NCI-H510A (cell line): ENCODE measurements at regions not wholly inside any gene's neighbourhood (a gene's known extent, or its start where the extent isn't known, plus 50 kb on each side); places are given as distances from the start of the nearest gene placed in this dataset.

Source experiments
- DNase-seq: peaks from one replicate; lab custom pipeline; 2025; lab: John Stamatoyannopoulos, UW

DNA sequence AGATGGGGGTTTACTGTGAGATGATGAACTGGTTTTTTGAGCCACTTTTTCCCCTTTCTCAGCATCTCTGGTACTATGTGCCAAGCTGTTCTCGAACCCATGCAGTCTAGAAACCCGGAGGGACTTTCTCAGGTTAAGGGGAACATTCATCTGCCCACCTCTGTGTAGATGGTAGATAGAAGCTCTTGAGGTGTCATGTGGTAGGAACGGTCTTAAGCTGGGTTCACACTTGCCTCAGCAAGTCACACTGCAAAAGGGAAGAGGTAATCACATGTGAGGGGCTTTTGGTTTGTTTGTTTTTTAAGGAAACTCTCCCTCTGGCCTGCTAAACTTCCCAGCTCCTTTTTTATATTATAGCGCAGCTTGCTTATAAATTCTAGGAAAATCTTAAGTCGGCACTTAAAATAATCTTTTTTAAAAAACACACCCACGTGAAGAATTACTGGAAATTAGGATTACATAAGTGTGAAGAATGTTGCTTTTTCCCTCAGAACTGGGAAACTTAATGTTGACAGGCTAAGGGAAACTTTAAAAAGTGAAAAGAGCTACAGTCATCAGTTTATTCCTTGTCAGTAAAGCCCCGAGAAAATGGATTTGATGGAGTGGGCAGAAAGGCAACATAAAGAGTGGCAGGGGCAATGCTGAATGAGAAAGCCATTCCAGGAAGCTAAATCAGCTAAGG, 430.3 kb downstream of the ARHGEF28 start:
- no peak for DNase-seq

DNA sequence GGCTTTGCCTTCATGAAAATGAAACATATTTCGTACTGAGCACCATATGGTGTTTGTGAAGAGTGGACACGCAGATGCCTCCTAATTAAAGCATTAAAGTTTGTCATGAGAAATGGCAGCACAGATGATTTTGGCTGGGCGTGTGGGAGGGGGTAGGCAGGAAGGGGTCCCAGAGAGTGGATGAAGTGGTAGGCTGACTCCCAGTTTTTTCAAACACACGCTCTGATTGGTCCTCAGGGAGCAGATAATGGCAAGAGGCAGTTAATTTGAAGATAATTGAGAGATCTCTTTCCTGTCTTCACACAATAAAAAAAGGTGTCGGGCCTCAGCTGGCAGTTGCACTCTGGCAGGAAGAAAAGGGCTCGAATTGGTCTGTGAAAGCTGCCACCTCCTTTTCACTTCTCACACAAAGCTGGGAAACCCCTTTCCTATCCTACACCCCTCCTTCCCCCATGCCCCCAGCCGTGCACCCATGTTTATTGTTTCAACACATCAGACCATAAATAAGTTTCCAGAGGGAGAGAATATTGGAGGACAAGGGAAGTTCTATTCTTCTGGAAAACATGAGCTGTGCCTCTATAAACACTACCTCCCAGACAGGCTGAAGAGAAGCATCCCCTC, 429.6 kb downstream of the ARHGEF28 start:
- DNase-seq: no peak

DNA sequence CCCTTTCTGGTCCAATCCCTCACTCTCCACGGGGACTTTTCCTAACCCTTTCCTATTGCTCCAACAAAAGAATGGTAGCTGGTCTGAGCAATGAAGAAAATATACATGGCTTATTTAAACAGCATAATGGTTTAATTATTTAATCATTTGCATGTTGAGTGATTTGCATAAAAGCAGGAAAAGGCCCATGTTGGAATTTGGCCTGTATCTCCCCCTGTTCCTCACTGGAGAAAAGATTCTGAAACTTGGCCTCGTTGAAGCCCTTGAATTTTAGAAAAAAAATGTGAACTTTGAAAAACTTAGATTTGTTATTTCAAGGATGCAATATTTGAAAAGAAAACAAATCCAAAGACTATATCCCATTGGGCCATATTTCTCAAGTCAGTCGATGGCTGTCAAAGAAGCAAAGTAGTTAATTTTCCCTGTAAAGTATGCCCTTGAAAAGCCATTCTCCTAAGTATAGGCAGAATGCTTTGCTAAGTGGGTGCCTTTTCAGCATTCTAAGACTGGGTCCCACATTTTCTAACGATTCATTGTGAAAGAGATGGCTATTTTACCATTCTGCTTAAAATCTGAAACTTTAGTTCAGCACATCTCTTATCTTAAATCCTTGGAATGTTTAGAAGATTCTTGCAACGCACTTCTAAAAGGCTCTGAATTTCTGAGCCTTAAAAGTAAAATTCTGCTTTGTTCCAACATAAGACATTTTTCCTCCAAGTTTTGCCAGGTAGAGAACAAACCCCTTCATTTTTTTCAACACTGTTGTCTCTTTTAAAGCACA, 428.8 kb downstream of the ARHGEF28 start:
- DNase-seq: no peak

DNA sequence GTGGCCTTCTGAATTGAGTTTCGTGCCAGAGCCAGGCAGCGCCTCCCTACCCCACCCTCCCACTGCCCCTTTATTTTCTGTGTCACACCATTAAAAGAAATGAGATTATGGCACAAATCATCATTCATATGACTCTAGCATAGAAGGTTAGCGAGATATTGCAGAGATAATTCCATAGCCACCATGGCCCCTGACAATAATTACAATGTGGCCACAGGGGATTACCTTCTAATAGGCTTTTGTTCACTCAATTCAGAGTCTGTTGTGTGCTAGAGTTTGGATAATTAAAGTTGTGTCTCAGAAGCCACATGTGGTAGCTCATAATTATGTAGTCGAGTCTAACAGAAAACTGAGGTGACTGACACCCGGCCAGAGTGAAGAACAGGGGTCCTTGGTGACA, 428.1 kb downstream of the ARHGEF28 start:
- no peak for DNase-seq

DNA sequence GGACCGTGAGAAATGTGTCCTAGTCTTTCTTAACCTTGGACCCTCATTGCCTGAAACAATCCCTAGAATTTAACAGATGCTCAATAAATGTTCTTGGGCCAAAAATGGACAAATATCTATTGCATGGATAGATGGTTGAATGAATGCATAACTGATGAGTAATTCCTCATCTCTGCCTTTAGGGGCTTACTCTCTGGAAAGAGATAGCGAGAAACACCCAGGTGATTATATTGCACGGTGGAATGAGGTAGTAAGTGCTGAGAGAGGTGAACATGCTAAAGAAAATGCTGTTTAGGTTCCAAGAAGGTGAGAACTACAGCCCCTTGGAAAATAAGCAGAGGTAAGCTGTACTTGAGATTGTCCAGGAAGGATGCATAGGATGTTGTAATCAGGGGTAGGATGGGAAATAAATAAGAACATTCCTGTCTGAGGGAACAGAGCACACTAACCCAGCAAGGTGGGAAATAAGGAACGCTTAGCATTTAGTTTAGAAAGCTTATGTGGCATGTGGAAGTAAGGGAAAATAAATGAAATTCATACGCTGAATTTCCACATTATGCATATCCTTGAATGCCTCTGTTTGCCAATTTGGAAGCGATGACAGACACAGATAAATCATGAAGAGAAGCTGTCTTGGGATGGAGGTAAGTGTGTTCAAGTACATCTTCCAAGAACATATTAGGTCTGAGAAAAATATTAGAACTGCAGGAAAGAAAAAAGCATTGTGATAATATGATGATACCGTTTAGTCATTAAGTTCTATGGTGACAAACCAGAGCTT, 426.6 kb downstream of the ARHGEF28 start:
- DNase-seq: no peak

DNA sequence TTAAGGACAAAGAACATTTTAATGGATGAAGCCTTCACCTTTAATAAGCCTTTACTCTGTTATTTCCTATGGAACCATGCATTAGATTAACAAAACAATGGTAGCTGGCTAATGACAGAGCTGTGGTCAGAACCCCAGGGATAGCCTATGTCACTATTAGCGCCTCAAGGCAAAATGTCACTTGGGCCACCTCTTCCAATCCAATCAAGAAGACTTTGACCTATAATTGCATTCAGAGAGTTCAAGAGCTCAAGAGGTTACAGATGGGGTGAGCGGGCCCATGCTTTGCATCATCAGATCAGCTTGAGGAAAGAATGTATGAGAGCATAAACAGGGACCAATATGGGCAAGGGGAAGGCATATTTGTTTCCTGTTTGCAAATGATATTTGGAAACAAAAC, 425.1 kb downstream of the ARHGEF28 start:
- DNase-seq: no peak

DNA sequence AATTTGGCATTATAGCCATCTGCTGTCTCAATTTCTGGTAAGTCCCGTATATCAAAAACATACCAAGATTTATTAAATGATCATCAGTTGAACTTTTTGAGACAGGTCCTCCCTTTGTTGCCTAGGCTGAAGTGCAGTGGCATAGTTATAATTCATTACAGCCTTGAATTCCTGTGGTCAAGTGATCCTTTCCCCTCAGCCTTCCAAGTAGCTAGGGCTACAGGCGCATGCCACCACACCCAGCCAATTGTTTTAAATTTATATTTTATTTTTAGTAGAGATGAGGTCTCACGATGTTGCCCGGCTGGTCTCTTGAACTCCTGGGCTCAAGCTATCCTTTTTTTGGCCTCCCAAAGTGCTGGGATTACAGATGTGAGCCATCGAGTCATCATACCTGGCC, 418.9 kb downstream of the ARHGEF28 start:
- DNase-seq: no peak

DNA sequence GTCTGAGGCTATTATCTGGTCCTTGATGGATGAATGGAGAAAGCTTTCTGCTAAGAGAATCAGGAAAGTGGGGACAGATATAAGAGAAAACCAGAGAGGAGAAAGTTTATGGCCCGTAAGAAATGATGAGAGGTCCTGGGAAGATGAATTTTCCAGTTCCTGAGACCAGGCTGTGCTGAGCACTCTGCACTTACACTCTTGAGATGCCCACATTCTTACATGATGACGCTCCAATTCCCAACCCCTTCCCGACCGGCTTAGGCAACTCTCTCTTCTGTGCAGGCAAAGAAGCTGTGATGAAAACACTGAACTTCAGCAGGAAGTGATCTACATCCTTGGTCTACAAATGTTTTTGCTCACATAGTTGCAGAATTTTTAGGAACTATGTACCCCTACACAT, 417.0 kb downstream of the ARHGEF28 start:
- no peak for DNase-seq

DNA sequence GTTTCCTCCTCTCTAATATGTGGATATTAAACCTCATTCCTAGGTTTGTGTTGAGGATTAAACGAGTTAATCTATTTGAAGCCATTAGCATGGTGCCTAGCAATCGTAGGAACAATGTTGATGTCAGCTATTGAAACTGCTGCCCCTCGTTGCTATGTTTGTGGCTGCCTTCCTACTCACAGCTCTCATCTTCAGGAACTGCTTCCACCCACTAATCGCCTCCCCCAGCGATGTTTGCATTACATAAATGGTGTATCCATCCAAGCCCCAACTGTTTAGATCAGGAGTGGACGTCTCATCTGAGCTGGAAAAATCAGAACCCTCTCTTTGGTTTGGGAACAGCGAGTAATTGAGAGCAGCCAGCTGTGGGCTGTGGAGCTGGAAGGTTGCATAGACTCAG, 416.6 kb downstream of the ARHGEF28 start:
- no peak for DNase-seq

DNA sequence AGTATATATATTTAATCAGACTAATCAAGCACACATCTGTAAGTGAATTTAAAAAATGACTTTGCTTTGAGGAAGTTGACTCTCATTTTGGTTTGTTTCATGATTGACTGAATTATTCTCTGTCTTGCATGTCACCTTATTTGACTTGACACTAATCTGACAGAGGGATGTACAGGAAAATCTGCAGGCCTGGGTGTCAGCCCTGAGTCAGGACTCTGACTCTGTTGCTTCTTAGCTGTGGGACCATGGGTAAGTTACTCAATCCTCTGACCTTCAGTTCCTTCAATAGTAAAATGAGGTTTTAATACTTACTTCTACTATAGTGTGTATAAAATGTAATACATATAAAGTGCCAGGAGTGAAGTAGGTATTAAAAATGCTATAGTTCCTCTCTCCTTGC, 415.9 kb downstream of the ARHGEF28 start:
- no peak for DNase-seq

DNA sequence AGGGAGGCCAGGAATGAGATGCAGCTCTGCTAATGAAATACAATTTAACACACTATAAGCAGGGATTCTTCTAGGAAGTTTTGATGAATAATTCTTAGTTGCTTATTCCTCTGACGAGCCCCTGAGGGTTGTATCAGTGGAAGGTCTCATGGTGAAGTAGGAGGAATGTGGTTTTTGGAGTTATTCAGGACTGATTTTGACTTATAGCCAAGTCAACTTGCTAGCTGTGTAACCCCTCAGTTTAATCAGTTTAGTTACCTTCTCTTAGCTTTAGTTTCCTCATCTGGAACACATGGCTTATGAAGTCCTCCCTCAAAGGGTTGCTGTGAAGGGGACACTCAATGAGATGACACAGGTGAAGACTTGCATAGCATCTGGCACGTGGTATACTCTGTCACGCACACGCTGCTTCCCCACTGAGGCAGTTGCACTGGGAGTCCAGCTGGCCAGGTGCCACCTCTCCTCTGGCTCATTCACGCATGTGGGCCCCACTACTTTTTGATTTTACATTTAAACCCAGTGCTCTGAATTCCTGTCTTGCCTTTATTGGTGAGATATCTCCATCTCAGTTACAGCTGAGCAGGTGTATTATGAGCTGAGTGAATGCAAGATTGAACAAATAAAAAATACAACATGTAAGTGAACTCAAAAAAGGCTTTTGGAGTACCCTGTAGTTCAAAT, 415.0 kb downstream of the ARHGEF28 start:
- DNase-seq: no peak

DNA sequence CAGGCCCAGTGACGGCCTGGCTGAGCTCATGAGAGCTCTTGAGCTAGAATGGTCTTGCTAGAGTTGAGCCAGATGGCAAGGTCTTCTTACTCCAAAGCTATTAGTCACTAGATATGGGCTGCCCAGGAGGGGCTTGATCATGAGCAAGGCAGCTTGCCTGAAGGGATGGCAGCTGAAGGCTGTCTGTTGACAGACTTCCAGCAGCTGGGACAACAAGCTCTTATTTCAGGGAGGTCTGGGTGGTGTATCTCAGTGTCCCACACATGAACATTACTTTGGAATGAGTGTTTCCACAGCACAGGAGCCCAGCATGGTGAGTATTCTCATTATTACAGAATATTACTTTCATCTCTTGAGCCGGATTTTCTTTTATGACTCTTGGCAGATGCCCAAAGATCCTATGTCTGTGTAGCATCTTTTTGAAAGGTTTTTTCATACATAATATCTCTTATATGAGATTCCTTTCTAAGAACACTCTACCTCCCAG, 414.1 kb downstream of the ARHGEF28 start:
- peak; percentile 19 for DNase-seq

DNA sequence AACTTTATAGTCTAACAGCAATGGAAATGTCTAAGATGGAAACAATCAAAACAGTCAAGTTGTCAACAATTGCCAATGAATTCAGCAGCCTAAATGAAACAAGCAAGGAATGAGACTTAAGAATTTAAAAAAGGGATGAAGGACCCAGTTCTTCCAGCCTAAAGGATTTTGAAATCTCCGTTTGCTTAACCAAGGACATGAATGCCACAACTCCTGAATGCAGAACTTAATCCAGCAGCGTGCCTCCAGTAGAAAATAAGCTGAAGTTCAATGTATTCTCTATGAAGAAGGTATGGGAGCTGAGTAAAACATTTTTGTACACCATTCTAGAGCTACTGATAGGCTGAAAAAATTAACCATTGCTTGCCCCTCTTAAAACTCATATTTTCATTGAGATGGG, 411.3 kb downstream of the ARHGEF28 start:
- no peak for DNase-seq

DNA sequence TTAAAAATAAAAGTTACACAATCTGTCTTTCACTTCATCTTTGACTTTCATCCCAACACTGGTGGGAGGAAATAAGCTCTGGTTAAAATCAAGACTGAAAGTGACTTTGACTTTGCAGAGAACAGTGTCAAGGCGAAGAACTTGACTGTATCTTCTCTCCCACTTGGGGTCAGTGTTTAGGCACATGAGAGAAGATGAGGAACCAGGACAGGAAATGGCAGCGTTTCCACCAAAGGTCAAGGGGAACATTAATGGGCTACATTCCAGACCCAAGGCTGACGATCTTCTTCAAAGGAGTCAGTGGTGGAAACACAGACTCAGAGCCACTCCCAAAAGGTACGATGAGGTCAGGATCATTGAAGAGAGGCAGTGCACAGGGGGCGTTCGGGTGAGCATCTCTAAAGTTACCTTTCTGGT, 409.5 kb downstream of the ARHGEF28 start:
- peak; percentile 15 for DNase-seq

DNA sequence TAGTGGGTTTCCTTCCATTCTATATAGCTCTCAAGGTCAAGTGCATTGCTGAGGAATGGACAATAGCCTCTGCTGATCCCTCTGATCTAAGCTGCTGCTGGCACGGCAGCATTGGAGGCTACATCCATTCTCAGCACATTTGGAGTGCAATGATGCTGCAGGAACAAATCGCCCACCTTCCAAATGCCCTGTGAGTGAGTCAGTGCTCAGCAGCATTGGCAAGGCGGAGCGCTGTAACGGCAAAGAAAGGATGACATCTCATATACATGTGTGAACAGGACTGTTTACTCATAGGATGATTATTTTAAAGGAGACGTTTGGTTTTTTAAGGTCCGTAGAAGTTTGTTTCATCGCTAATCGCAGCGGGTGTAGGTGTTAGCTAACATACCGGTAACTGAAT, 408.7 kb downstream of the ARHGEF28 start:
- DNase-seq: no peak

DNA sequence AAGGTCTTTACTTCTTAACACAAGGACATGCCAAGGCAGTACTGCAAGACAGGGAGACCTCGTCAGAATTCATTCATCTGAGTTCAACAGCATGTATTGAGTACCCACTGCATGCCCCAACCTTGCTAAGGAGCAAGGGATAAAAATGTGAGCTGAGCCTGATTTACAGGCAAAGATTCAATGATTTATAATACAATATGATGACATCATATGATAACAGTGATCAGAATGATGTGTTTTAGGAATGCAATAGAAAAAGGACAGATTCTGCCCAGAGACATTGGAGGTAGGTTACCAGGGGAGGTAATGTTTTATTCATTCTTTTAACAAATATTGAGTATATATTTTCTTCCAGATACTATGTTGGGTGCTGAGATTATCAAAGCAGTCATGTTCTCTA, 406.6 kb downstream of the ARHGEF28 start:
- no peak for DNase-seq

DNA sequence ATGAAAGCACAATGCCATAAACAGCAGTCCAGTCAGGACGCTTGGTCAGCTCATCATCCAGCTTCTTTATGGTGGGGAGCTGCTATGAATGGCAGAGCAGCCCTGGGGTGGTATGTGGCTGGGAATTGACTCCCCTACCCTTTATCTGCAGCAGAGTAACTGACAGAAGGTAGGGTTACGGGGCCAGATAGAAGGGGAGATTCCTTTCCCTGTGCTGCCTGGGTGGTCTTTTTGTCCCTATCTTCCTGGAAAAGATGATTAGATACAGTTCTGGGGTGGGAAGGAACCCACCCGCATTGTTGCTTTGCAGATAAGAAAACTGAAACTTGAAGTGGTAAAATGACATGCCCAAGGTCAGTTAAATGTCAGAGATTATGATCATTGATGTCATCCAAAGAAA, 405.5 kb downstream of the ARHGEF28 start:
- no peak for DNase-seq

DNA sequence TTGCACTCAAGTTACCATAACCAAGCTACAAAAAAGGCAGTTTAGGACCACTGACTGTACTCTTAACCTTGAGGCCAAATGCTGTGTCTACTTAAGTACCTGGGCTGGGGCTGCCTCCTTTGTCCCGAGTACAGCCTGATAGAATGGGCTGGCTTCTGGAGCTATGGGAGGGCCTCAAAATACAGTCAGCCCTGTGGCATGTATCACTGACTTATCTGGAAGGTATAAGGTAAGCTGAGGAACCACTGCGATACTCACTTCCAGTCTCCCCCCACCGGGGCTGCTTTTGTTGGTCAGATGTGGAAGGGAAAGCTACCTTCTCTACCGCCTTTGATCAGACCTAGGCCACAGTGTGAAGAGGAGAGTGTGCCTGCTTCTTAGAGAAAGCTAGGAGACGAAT, 404.8 kb downstream of the ARHGEF28 start:
- DNase-seq: no peak

DNA sequence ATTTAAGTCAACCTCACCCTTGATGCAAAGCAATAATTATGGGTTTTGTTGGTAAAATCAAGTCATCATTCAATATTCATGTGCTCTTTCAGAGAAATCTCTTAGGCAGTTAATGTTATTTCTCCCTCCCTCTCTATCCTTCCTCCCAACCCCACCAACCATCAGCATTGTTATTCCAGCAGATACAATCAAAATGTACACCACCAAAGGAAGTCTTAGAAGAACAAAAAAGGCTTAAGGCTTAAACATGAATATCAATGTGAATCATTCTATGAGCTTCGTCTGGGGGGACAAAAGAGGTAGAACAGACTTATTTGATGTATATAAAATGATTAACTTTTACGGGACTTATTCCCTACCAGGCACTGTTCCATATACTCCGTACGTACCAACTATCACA, 404.4 kb downstream of the ARHGEF28 start:
- DNase-seq: no peak

DNA sequence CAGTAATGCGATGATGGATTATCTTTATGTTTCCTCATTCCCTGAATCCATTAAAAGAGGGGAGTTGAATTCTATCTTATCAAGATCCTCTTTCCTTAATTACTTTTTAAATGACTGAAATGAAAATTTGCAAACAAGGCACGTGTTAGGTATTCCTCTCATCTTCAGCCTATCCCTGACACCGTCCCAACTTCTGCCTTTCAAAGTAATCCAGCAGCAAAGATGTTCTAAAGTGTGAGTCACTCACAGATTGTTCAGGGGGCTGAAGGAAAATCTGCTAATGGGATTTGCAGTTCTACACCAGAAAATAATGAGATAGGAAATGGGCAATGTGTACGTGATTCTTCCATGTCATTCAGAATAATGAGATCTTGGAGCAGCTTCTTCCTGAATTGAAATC, 403.0 kb downstream of the ARHGEF28 start:
- DNase-seq: no peak

DNA sequence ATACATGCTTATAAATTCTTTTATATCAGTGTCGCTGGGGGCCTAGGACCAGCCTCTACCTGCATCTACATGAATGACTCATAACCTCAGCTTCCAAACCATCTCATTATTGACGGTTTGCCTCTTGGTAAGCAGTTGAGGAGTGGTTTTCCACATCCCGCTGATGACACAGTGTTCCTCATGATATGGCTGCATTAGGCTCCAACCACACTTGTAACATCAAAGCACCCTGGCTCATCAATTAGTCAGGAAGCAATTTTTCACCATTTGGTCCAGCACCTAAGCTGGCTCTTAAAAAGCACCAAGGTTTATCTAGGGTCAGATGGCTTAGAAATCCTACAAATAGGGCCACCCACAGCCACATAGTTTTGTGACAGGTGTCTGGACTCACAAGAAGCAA, 402.4 kb downstream of the ARHGEF28 start:
- DNase-seq: no peak
